GM21825 (cell line): ENCODE measurements at regions not wholly inside any gene's neighbourhood (a gene's known extent, or its start where the extent isn't known, plus 50 kb on each side); places are given as distances from the start of the nearest gene placed in this dataset.

ENCODE experiments used
- ATAC-seq: cut with Tn5 transposase; IDR thresholded peaks from one replicate; pipeline ENCODE4 v1.9.1; 2021; ENCODE audit warnings: mild to moderate bottlenecking, moderate library complexity; ENCODE audit not compliant: unreplicated experiment

- no peak for ATAC-seq
Measured at GRCh38 chr18:75553021-75553420, 125.5 kb upstream of the SMIM21 start.

- ATAC-seq = no peak
Measured at GRCh38 chr18:75551071-75551470, 123.6 kb upstream of the SMIM21 start.

GRCh38 chr18:75548353-75548905 lies 120.9 kb upstream of the SMIM21 start:
- ATAC-seq = no peak

- ATAC-seq = no peak
Measured at GRCh38 chr18:75546964-75547363, 119.5 kb upstream of the SMIM21 start.

GRCh38 chr18:75545189-75545588 lies 117.7 kb upstream of the SMIM21 start:
- ATAC-seq = no peak

- ATAC-seq = no peak
Measured at GRCh38 chr18:75544496-75544895, 117.0 kb upstream of the SMIM21 start.

- no peak for ATAC-seq
Measured at GRCh38 chr18:75544051-75544481, 116.6 kb upstream of the SMIM21 start.

GRCh38 chr18:75538727-75539126 lies 111.2 kb upstream of the SMIM21 start:
- ATAC-seq = no peak

- ATAC-seq = no peak
Measured at GRCh38 chr18:75533950-75534349, 106.4 kb upstream of the SMIM21 start.

GRCh38 chr18:75533209-75533608 lies 105.7 kb upstream of the SMIM21 start:
- no peak for ATAC-seq

GRCh38 chr18:75531851-75532459 lies 104.5 kb upstream of the SMIM21 start:
- no peak for ATAC-seq

- no peak for ATAC-seq
Measured at GRCh38 chr18:75531212-75531850, 103.8 kb upstream of the SMIM21 start.

- ATAC-seq = no peak
Measured at GRCh38 chr18:75530566-75531211, 103.2 kb upstream of the SMIM21 start.

- ATAC-seq = no peak
Measured at GRCh38 chr18:75530118-75530517, 102.6 kb upstream of the SMIM21 start.

GRCh38 chr18:75529394-75529793 lies 101.9 kb upstream of the SMIM21 start:
- no peak for ATAC-seq

- ATAC-seq = no peak
Measured at GRCh38 chr18:75527848-75528685, 100.6 kb upstream of the SMIM21 start.

- no peak for ATAC-seq
Measured at GRCh38 chr18:75526038-75526437, 98.5 kb upstream of the SMIM21 start.

- ATAC-seq = no peak
Measured at GRCh38 chr18:75525331-75525730, 97.8 kb upstream of the SMIM21 start.

- ATAC-seq = no peak
Measured at GRCh38 chr18:75524841-75525240, 97.3 kb upstream of the SMIM21 start.

- no peak for ATAC-seq
Measured at GRCh38 chr18:75524181-75524580, 96.7 kb upstream of the SMIM21 start.

GRCh38 chr18:75521816-75522215 lies 94.3 kb upstream of the SMIM21 start:
- no peak for ATAC-seq
